ENCODE measurements at regions not wholly inside any gene's neighbourhood (a gene's known extent, or its start where the extent isn't known, plus 50 kb on each side); places are given as distances from the start of the nearest gene placed in this dataset.

DNA sequence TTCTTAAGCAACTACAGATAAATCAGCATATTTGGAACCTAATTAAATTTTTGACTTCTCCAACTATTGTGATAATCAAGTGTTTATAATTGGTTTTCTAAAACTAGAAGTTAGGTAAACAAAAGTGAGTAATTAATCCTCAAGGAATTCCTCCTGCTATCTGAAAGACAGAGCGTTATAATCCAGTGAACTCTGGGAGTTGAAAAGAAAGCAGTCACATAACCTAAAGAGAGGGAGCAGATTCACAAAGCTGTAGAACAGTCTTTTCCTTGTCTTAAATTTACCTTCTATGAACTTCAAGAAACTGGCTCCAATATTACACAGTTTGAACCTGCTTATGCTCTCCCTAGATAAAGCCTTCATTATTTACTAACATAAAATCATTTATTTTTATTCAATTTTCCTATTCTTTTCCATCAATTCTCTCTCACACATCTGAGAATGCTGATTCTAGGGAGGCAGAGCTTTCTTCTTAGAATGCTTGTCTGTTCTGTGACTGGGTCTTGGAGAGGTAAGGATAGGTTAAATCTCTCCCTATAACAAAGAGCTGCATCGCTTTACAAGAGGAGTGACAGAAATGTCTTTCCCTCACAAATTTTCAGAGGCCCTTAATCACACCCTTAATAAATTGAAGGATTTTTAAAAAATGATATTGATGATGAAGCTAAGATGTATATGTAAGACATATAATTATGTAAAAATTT is 132.8 kb downstream of the TUSC7 start:
- no peaks in the 10 kb centered on the region for H3K36me3 ChIP-seq
- TF ChIP-seq, protein P1, sequence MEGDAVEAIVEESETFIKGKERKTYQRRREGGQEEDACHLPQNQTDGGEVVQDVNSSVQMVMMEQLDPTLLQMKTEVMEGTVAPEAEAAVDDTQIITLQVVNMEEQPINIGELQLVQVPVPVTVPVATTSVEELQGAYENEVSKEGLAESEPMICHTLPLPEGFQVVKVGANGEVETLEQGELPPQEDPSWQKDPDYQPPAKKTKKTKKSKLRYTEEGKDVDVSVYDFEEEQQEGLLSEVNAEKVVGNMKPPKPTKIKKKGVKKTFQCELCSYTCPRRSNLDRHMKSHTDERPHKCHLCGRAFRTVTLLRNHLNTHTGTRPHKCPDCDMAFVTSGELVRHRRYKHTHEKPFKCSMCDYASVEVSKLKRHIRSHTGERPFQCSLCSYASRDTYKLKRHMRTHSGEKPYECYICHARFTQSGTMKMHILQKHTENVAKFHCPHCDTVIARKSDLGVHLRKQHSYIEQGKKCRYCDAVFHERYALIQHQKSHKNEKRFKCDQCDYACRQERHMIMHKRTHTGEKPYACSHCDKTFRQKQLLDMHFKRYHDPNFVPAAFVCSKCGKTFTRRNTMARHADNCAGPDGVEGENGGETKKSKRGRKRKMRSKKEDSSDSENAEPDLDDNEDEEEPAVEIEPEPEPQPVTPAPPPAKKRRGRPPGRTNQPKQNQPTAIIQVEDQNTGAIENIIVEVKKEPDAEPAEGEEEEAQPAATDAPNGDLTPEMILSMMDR (IDR thresholded peaks at IDR 0.05), result no peak
- TF ChIP-seq POLR2A (IDR thresholded peaks at IDR 0.05), result no peak
- DNase-seq, result no peak
- 32 to 33% methylated on average over 2 of the region's 2 CpGs for WGBS, 2 donors
- no peak overlapping the region for H3K27ac ChIP-seq
- no peaks in the 10 kb centered on the region for H3K27me3 ChIP-seq
- no peaks in the 10 kb centered on the region for H3K4me1 ChIP-seq
- intact Hi-C loops (cut with DNase I), result no loop called here
- no peak overlapping the region for H3K4me3 ChIP-seq (replicated peaks in 1 of 3)
- no peaks in the 10 kb centered on the region for H3K9me3 ChIP-seq

DNA sequence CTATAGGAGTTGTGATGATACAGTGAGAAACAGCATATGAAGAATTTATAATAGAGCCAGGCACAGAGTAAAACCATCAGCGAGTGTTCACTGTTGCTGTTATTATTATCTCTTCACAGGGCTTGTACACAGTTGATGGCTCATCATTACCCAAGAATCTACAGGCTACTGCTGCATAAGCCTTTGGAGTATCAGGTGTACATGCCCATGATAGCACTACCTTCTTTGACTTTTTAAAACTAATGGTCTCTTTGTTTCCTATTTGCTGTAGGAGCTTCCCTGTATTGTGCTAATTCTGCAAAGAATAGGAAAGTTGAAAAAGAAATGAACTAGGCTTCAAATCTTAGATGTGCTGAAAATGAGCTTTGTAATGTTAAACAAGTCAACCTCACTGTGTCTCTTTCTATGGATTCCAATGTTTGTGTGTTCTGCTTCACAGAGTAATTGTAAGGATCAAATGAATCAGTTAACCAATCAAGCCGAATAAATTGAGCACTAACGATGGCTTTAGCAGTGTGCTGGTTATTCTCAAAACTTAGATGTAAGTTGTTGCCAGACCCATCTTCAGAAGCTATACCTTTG is 138.8 kb downstream of the TUSC7 start:
- no peaks in the 10 kb centered on the region for H3K4me1 ChIP-seq
- intact Hi-C loops (cut with DNase I), result no loop called here
- H3K4me3 ChIP-seq (replicated peaks in 1 of 3), result no peak overlapping the region
- H3K27ac ChIP-seq, result no peak overlapping the region
- H3K9me3 ChIP-seq, result no peaks in the 10 kb centered on the region
- DNase-seq, result no peak
- 59 to 79% methylated on average over 3 of the region's 3 CpGs for WGBS, 2 donors
- no peaks in the 10 kb centered on the region for H3K27me3 ChIP-seq
- TF ChIP-seq, protein P1 (IDR thresholded peaks at IDR 0.05), result no peak
- TF ChIP-seq POLR2A (IDR thresholded peaks at IDR 0.05), result no peak
- H3K36me3 ChIP-seq, result no peaks in the 10 kb centered on the region

DNA sequence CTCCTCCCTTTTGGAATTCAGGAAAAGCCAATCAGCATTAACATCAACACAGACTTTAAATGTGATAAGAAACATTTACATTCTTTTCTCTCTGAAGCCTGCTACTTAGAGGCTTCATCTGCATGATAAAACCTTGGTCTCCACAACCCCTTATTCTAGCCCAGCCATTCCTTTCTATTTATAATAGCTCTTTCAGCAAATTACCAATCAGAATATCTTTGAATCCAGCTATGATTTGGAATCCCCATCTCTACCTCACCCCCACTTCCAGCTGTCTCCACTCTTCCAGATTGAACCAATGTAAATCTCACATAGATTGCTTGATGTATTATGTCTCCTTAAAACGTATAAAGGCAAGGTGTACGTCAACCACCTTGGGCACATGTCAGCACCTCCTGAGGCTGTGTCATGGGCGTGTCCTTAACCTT is 139.7 kb downstream of the TUSC7 start:
- no peaks in the 10 kb centered on the region for H3K36me3 ChIP-seq
- H3K27ac ChIP-seq, result no peak overlapping the region
- 53 to 66% methylated on average over 3 of the region's 3 CpGs for WGBS, 2 donors
- H3K4me3 ChIP-seq (replicated peaks in 1 of 3), result no peak overlapping the region
- no peaks in the 10 kb centered on the region for H3K4me1 ChIP-seq
- DNase-seq, result no peak
- H3K27me3 ChIP-seq, result no peaks in the 10 kb centered on the region
- H3K9me3 ChIP-seq, result no peaks in the 10 kb centered on the region
- TF ChIP-seq POLR2A (IDR thresholded peaks at IDR 0.05), result no peak
- TF ChIP-seq, protein P1 (IDR thresholded peaks at IDR 0.05), result no peak
- intact Hi-C loops (cut with DNase I), result no loop called here

DNA sequence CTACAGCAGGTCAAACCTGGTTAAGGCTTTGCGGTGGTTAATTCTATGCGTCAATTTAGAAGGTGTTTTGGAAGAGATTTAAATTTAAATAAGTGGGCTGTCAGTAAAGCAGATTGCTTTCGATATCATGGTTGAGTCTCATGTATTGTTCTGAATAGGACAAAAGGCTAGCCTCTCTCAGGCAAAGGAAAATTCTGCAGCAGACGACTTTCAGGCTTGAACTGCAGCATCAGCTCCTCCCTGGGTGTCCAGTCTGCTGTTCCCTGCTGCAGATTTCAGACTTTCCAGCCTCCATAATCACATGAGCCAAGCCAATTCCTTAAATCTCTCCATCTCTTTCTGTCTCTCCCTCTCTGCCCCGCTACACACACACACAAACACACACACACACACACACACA is 143.2 kb downstream of the TUSC7 start:
- H3K9me3 ChIP-seq, result no peaks in the 10 kb centered on the region
- WGBS, 2 donors, result 64 to 74% methylated on average over 5 of the region's 5 CpGs
- no peaks in the 10 kb centered on the region for H3K36me3 ChIP-seq
- H3K27me3 ChIP-seq, result no peaks in the 10 kb centered on the region
- no peaks in the 10 kb centered on the region for H3K4me1 ChIP-seq
- intact Hi-C loops (cut with DNase I), result no loop called here
- H3K27ac ChIP-seq, result no peak overlapping the region
- TF ChIP-seq POLR2A (IDR thresholded peaks at IDR 0.05), result no peak
- TF ChIP-seq, protein P1 (IDR thresholded peaks at IDR 0.05), result no peak
- no peak overlapping the region for H3K4me3 ChIP-seq (replicated peaks in 1 of 3)
- no peak for DNase-seq

DNA sequence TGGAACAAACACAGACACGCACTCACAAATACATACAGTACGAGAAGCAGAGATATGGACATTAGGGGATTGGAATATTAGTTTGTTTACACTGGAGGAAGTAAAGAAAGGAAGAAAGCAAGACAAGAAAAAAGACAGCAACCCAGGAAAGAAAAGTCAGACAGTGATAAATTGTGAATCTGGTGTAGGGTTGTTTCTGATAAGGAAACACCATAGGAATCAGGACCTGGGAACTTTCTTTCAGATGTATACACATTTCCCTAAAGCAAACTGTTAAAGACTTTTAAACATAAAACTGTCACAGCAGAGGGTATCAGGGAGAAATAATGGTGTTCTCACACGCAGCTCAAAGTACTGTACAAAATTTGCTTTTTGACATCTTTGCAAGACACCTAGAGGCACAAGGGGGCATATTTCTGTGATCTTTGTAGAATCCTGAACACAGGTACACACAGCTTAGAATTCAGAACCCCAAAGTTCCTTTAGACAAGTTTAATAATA is 153.7 kb downstream of the TUSC7 start:
- Histone ChIP-seq H3K9me3 (no peaks in the 10 kb centered on the region), H3K4me3 (replicated peaks in 1 of 3) (no peak overlapping the region), H3K36me3 (no peaks in the 10 kb centered on the region), H3K27ac (no peak overlapping the region), H3K27me3 (no peaks in the 10 kb centered on the region), H3K4me1 (no peaks in the 10 kb centered on the region)
- WGBS, 2 donors, result 45 to 69% methylated on average over 3 of the region's 3 CpGs
- intact Hi-C loops (cut with DNase I), result no loop called here
- no peak for DNase-seq
- TF ChIP-seq, protein P1 (IDR thresholded peaks at IDR 0.05), result no peak
- no peak for TF ChIP-seq POLR2A (IDR thresholded peaks at IDR 0.05)

Measured in thyroid gland (tissue), 4 donors.